Natural killer cell (primary cell): ENCODE measurements at regions not wholly inside any gene's neighbourhood (a gene's known extent, or its start where the extent isn't known, plus 50 kb on each side); places are given as distances from the start of the nearest gene placed in this dataset.
A peak's percentile ranks its signal among the peaks of the same experiment; 100 is the strongest.

Experiments used
- ATAC-seq, 3 donors: fragments of 150-1000 bp in 2 of 3; fragments of 200-7000 bp in 1 of 3; cut with Tn5 transposase; 1 replicate in 1 of 3; 2 replicates in 2 of 3; pipeline ENCODE4 v1.10.0; 2021; ENCODE audit warnings: mild to moderate bottlenecking in 2 of 3, moderate library complexity in 2 of 3
- DNase-seq, 2 donors: peaks; one replicate each; pipeline versions ENCODE4 v3.0.0 to v3.0.0-alpha.2; 2013 to 2021; ENCODE audit warnings: mixed read lengths in 1 of 2
- H3K27ac ChIP-seq: one replicate; pipeline ENCODE4 v1.5.1; 2013; ENCODE audit warnings: mild to moderate bottlenecking, low read length
- H3K27me3 ChIP-seq: one replicate; pipeline ENCODE4 v1.6.1; 2013; ENCODE audit warnings: low read length; ENCODE audit not compliant: control insufficient read depth, insufficient read depth
- H3K36me3 ChIP-seq: one replicate; pipeline ENCODE4 v1.6.1; 2013; ENCODE audit warnings: low read length; ENCODE audit not compliant: control insufficient read depth, insufficient read depth
- H3K4me1 ChIP-seq: one replicate; pipeline ENCODE4 v1.6.1; 2013; ENCODE audit warnings: low read length; ENCODE audit not compliant: control insufficient read depth, insufficient read depth
- H3K4me3 ChIP-seq: one replicate; pipeline ENCODE4 v1.5.1; 2013; ENCODE audit warnings: low read length
- H3K9me3 ChIP-seq: one replicate; pipeline ENCODE4 v1.6.1; 2013; ENCODE audit warnings: low read length; ENCODE audit not compliant: control insufficient read depth, insufficient read depth
- H3K27ac Mint-ChIP-seq, 2 donors: one replicate each; pipeline ENCODE4 v1.8.0; 2022; ENCODE audit warnings: mild to moderate bottlenecking in 2 of 2, mixed read lengths in 2 of 2, moderate library complexity in 1 of 2
- H3K27me3 Mint-ChIP-seq, 2 donors: one replicate each; pipeline ENCODE4 v1.8.0; 2022; ENCODE audit warnings: low read depth in 2 of 2, mixed read lengths in 2 of 2
- H3K36me3 Mint-ChIP-seq: one replicate; pipeline ENCODE4 v1.8.0; 2022; ENCODE audit warnings: mixed read lengths
- H3K4me1 Mint-ChIP-seq, 2 donors: one replicate each; pipeline ENCODE4 v1.8.0; 2022; ENCODE audit warnings: mixed read lengths in 2 of 2
- H3K4me3 Mint-ChIP-seq: one replicate; pipeline ENCODE4 v1.8.0; 2022; ENCODE audit warnings: mild to moderate bottlenecking, moderate library complexity, mixed read lengths
- H3K9me3 Mint-ChIP-seq, 2 donors: one replicate each; pipeline ENCODE4 v1.8.0; 2022; ENCODE audit warnings: mixed read lengths in 2 of 2
- WGBS: methylation state at CpG from one replicate; pipeline ENCODE4 v1.1.7; 2013; ENCODE audit warnings: missing lambda C conversion rate; ENCODE audit not compliant: insufficient coverage; 5-methylcytosine and 5-hydroxymethylcytosine counted together
- intact Hi-C: fragments of 100-400 bp; cut with micrococcal nuclease; formaldehyde crosslinking; loops from one replicate; pipeline ENCODE4 v1.14.2; 2022
- TF ChIP-seq, protein P1 (sequence below): fragments of 200-600 bp; IDR thresholded peaks from one replicate; pipeline ENCODE4 v1.8.0; 2022; ENCODE audit warnings: antibody characterized with exemption

DNA sequence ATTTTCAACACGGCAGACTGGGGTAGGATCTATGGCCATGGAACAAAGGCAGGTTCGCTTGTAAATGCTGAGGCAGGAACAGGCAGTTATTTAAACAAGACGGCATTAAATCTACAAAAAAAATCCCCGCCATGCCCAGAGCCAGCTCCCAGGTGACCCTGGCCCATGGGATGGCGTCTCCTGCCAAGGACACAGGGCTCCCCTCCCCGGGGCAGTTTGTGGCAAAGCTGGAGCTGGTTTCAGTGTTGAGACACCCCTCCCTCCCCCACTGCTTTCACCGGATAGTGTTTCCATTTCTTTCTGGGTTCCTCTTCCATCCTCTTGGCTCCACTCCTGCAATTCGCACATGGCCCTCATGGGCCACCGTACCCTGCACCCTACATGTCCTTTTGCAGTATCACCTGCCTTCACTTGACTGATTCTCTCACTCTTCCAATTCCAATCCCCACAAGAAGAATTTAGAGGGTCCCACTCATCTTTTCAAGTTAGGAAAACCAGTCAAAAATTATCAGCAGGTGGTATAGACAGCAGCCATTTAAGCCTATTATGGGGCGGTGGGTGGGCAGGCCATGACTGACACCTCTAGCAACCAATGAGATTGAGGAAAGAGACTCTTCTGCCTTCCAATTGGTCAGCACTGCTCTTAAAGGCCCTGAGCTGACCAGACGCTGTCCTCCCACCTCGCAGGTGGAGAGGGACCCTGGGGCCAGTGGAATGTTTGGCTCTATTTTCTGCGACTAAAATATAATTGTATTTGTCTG, 52.0 kb downstream of the OLIG1 start:
- no peaks in the 10 kb centered on the region for H3K9me3 ChIP-seq
- TF ChIP-seq, protein P1, sequence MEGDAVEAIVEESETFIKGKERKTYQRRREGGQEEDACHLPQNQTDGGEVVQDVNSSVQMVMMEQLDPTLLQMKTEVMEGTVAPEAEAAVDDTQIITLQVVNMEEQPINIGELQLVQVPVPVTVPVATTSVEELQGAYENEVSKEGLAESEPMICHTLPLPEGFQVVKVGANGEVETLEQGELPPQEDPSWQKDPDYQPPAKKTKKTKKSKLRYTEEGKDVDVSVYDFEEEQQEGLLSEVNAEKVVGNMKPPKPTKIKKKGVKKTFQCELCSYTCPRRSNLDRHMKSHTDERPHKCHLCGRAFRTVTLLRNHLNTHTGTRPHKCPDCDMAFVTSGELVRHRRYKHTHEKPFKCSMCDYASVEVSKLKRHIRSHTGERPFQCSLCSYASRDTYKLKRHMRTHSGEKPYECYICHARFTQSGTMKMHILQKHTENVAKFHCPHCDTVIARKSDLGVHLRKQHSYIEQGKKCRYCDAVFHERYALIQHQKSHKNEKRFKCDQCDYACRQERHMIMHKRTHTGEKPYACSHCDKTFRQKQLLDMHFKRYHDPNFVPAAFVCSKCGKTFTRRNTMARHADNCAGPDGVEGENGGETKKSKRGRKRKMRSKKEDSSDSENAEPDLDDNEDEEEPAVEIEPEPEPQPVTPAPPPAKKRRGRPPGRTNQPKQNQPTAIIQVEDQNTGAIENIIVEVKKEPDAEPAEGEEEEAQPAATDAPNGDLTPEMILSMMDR: no peak

DNA sequence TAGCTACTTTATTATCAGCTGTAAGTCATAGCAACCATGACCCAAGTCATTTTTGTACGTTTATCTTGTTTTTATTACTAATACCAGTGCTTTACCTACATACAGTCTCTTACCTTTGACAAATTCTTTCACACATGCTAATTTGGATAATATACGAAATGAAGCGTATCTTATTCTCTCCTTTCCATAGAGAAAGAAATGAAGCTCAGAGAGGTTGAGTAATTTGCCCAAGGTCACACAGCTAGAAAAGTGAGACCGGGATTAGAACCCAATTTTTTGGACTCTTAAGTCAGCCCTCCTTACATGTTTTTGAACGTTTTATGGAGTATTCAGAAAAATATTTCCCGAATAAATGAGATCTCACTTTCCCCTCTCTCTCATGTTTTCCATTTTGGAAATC, 52.6 kb downstream of the OLIG1 start:
- no peaks in the 10 kb centered on the region for H3K36me3 ChIP-seq
- 86% methylated on average over 5 of the region's 6 CpGs for WGBS
- Mint-ChIP-seq H3K27ac (no peak overlapping the region), H3K36me3 (no peaks in the 10 kb centered on the region), H3K27me3 (peaks cover 11 to 15% of the 10 kb centered on the region in 2 donors), H3K4me1 (peaks cover 6 to 7% of the 10 kb centered on the region in 2 donors), H3K4me3 (no peak overlapping the region), H3K9me3 (no peaks in the 10 kb centered on the region)
- no peaks in the 10 kb centered on the region for H3K27me3 ChIP-seq
- TF ChIP-seq, protein P1: no peak
- intact Hi-C loops: loop anchor here (10.0 kb wide), 1 partner anchor 98 kb away; the partner anchor contains the start of gene OLIG2
- ATAC-seq (no peak), DNase-seq (no peak)
- no peak overlapping the region for H3K4me3 ChIP-seq
- peaks cover 14% of the 10 kb centered on the region for H3K4me1 ChIP-seq
- no peak overlapping the region for H3K27ac ChIP-seq
- H3K9me3 ChIP-seq: no peaks in the 10 kb centered on the region

More for the DNA sequence above, 52.0 kb downstream of the OLIG1 start:
- WGBS: 86% methylated on average over 13 of the region's 13 CpGs
- H3K27ac ChIP-seq: no peak overlapping the region
- no peak overlapping the region for H3K4me3 ChIP-seq
- H3K27me3 ChIP-seq: no peaks in the 10 kb centered on the region
- peaks cover 12 to 14% of the 10 kb centered on the region in 2 donors for H3K27me3 Mint-ChIP-seq
- peak in 1 of 2 donors; percentile 13 for DNase-seq
- no peaks in the 10 kb centered on the region for H3K36me3 ChIP-seq
- H3K4me1 ChIP-seq: peaks cover 8% of the 10 kb centered on the region
- H3K4me1 Mint-ChIP-seq: peaks cover under 1% of the 10 kb centered on the region in 2 donors
- no peak overlapping the region for H3K27ac Mint-ChIP-seq
- no peak for ATAC-seq
- intact Hi-C loops: loop anchor here (10.0 kb wide), 1 partner anchor 97 kb away; the partner anchor contains the start of gene OLIG2
- H3K4me3 Mint-ChIP-seq: no peak overlapping the region
- no peaks in the 10 kb centered on the region for H3K9me3 Mint-ChIP-seq
- H3K36me3 Mint-ChIP-seq: no peaks in the 10 kb centered on the region

DNA sequence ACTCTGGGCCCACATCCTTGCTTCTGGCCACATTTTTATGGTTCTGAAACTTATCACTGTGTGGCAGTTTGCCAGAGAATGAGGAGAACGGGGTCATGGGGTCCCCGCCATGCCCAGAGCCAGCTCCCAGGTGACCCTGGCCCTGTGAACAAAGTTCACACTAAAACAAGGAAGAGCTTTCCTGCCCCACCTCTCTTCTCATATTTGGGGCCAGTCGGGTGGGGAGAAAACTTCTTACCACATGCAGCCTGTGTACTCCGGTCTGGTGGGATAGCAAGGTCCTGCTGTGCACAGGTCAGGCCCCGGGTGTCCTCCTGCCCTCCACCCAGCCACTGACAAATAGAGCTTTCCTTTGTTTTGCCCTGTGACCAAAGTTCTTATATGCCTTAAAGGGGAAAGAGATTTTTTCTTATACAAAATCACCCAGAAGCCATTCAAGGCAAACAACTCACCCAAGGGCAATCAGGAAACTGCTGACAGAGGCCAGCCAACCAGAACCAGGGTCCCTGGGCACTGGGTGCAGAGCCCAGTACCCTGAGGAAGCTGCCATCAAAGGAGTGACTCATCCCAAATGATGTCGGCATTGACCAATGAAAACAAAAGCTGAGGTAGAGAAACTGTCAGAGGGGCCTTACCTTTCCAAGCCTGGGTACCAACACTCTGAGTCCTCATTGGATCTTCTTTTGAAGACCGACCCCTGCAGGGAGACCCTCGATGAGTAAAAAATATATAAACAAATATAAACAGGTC, 53.6 kb downstream of the OLIG1 start:
- no peak for ATAC-seq
- DNase-seq: no peak
- no peaks in the 10 kb centered on the region for H3K27me3 ChIP-seq
- TF ChIP-seq, protein P1: no peak
- WGBS: 79% methylated on average over 8 of the region's 8 CpGs
- no peak overlapping the region for H3K27ac ChIP-seq
- no peak overlapping the region for H3K4me3 ChIP-seq
- H3K36me3 ChIP-seq: no peaks in the 10 kb centered on the region
- Mint-ChIP-seq H3K27ac (no peak overlapping the region), H3K9me3 (no peaks in the 10 kb centered on the region), H3K27me3 (peaks cover 16 to 21% of the 10 kb centered on the region in 2 donors), H3K4me3 (no peak overlapping the region), H3K36me3 (no peaks in the 10 kb centered on the region), H3K4me1 (peaks cover 7 to 8% of the 10 kb centered on the region in 2 donors)
- peaks cover 15% of the 10 kb centered on the region for H3K4me1 ChIP-seq
- intact Hi-C loops: loop anchor here (10.0 kb wide), 1 partner anchor 99 kb away; the partner anchor contains the start of gene OLIG2
- no peaks in the 10 kb centered on the region for H3K9me3 ChIP-seq
